HCT116 (cell line): ENCODE measurements at regions not wholly inside any gene's neighbourhood (a gene's known extent, or its start where the extent isn't known, plus 50 kb on each side); places are given as distances from the start of the nearest gene placed in this dataset.

Source experiments
- ATAC-seq: fragments of 200-7000 bp; cut with Tn5 transposase; 2 replicates; pipeline ENCODE4 v1.9.1; 2020; ENCODE audit warnings: mild to moderate bottlenecking, moderate library complexity
- BruUV-seq: library from RNA; stranded (reverse); fragments of 400-500 nt; replicated peaks from 2 replicates; lab custom pipeline; 2021; lab: Mats Ljungman, UMichigan
- CTCF ChIA-PET: fragments of 300-600 bp; sonication (Branson Sonifier 250); formaldehyde crosslinking; loops from one replicate; lab custom pipeline; 2021; ENCODE audit warnings: antibody characterized with exemption; lab: Charles Lee
- POLR2A ChIA-PET: fragments of 300-600, 350-600 bp; sonication (Branson Sonifier 250); formaldehyde crosslinking; loops from one replicate; lab custom pipeline; 2021; ENCODE audit warnings: antibody characterized with exemption; lab: Charles Lee
- RAD21 ChIA-PET, 2 experiments: fragments of 300-600 bp; sonication (Branson Sonifier 250); formaldehyde crosslinking; loops; one replicate each; lab custom pipeline; 2023; ENCODE audit warnings: low total read pairs in 2 of 2; ENCODE audit not compliant: uncharacterized antibody in 2 of 2, unreplicated experiment in 2 of 2, low non-redundant PET in 1 of 2; lab: Charles Lee
- DNase-seq: peaks from one replicate; pipeline ENCODE4 v3.0.0-alpha.2; 2010; ENCODE audit warnings: low read depth, low spot score
- H2AFZ ChIP-seq: fragments of 200-600 bp; shearing (Covaris generic), sonication (generic); 2 replicates; pipeline ENCODE4 v1.6.1; 2017; ENCODE audit warnings: low read depth, mixed run types, mixed read lengths, antibody characterized with exemption, low read length; ENCODE audit not compliant: poor library complexity, severe bottlenecking
- H3K27ac ChIP-seq: 2 replicates; pipeline ENCODE4 v1.5.1; 2012; ENCODE audit warnings: low read depth, low read length
- H3K27me3 ChIP-seq: fragments of 200-600 bp; sonication (generic); 2 replicates; pipeline ENCODE4 v1.6.1; 2016; ENCODE audit warnings: mixed run types, low read length, mixed read lengths; ENCODE audit not compliant: insufficient read depth
- H3K36me3 ChIP-seq, 2 experiments: fragments of 200-500 bp in 1 of 2; fragments of 200-600 bp in 1 of 2; sonication (Bioruptor generic) in 1 of 2; sonication (generic) in 1 of 2; 2 replicates each; pipeline versions ENCODE4 v1.5.1 to v1.6.1; 2014 to 2016; ENCODE audit warnings: low read length in 2 of 2, inconsistent platforms in 1 of 2, mixed read lengths in 1 of 2, mixed run types in 1 of 2; ENCODE audit not compliant: insufficient read depth in 2 of 2, control insufficient read depth in 1 of 2
- H3K4me1 ChIP-seq, 2 experiments: fragments of 200-600 bp in 1 of 2; sonication (generic) in 1 of 2; 2 replicates each; pipeline versions ENCODE4 v1.5.1 to v1.6.1; 2012 to 2017; ENCODE audit warnings: low read length in 2 of 2, inconsistent platforms in 1 of 2, mild to moderate bottlenecking in 1 of 2, mixed read lengths in 1 of 2, mixed run types in 1 of 2, moderate library complexity in 1 of 2; ENCODE audit not compliant: insufficient read depth in 2 of 2, control insufficient read depth in 1 of 2
- H3K4me2 ChIP-seq: fragments of 200-600 bp; sonication (generic); 2 replicates; pipeline ENCODE4 v1.6.1; 2017; ENCODE audit warnings: mixed run types, low read length, mixed read lengths
- H3K4me3 ChIP-seq, 2 experiments: fragments of 200-600 bp in 1 of 2; sonication (generic) in 1 of 2; replicated peaks in 1 of 2; 2 replicates each; pipeline ENCODE4 v1.5.1; 2011 to 2016; ENCODE audit warnings: low read length in 2 of 2, control low read depth in 1 of 2, low read depth in 1 of 2, mild to moderate bottlenecking in 1 of 2, mixed read lengths in 1 of 2, mixed run types in 1 of 2
- H3K79me2 ChIP-seq: fragments of 200-600 bp; sonication (generic); 2 replicates; pipeline ENCODE4 v1.6.1; 2017; ENCODE audit warnings: mild to moderate bottlenecking, mixed run types, low read length, moderate library complexity, mixed read lengths; ENCODE audit not compliant: insufficient read depth
- H3K9ac ChIP-seq: fragments of 200-600 bp; sonication (generic); 2 replicates; pipeline ENCODE4 v1.6.1; 2016; ENCODE audit warnings: low read length, mixed read lengths
- H3K9me2 ChIP-seq: fragments of 200-600 bp; sonication (generic), shearing (Covaris generic); 2 replicates; pipeline ENCODE4 v1.6.1; 2017; ENCODE audit warnings: mixed run types, mild to moderate bottlenecking, moderate library complexity; ENCODE audit not compliant: insufficient read depth
- H3K9me3 ChIP-seq, 2 experiments: fragments of 200-500 bp in 1 of 2; fragments of 200-600 bp in 1 of 2; sonication (Bioruptor generic) in 1 of 2; sonication (generic) in 1 of 2; 2 replicates each; pipeline ENCODE4 v1.6.1; 2014 to 2017; ENCODE audit warnings: low read length in 2 of 2, mixed read lengths in 2 of 2, inconsistent platforms in 1 of 2, low read depth in 1 of 2, mild to moderate bottlenecking in 1 of 2, mixed run types in 1 of 2, moderate library complexity in 1 of 2; ENCODE audit not compliant: control insufficient read depth in 1 of 2, insufficient read depth in 1 of 2
- H4K20me1 ChIP-seq: fragments of 200-600 bp; sonication (generic), shearing (Covaris generic); 2 replicates; pipeline ENCODE4 v1.6.1; 2017; ENCODE audit warnings: mixed run types, mild to moderate bottlenecking, moderate library complexity; ENCODE audit not compliant: insufficient read depth
- ATF3 ChIP-seq: IDR thresholded peaks from 2 replicates; pipeline ENCODE4 v1.6.1; 2012
- JUND ChIP-seq: IDR thresholded peaks from 2 replicates; pipeline ENCODE4 v1.6.1; 2012
- RAD21 ChIP-seq: IDR thresholded peaks from 2 replicates; pipeline ENCODE4 v1.6.1; 2012; ENCODE audit warnings: low read depth, mild to moderate bottlenecking
- SIN3A ChIP-seq: IDR thresholded peaks from 2 replicates; pipeline ENCODE4 v1.6.1; 2012; ENCODE audit warnings: low read depth
- SP1 ChIP-seq: IDR thresholded peaks from 2 replicates; pipeline ENCODE4 v1.6.1; 2012; ENCODE audit warnings: low read depth
- SRF ChIP-seq: IDR thresholded peaks from 2 replicates; pipeline ENCODE4 v1.6.1; 2012; ENCODE audit warnings: low read depth
- intact Hi-C: fragments of 100-400 bp; cut with micrococcal nuclease; formaldehyde crosslinking; loops from 2 replicates; pipeline ENCODE4 v1.10.0; 2022
- TF ChIP-seq, protein P1 (sequence below): IDR thresholded peaks from 2 replicates; pipeline ENCODE4 v1.6.1; 2012; ENCODE audit warnings: low read depth
- TF ChIP-seq, protein P2 (sequence below), 3 experiments: fragments of 200-600 bp in 1 of 3; sonication (generic) in 1 of 3; IDR thresholded peaks in 2 of 3; conservative IDR thresholded peaks in 1 of 3; 2 replicates each; pipeline ENCODE4 v1.5.1; 2012 to 2017; ENCODE audit warnings: low read depth in 2 of 3, low read length in 2 of 3, antibody characterized with exemption in 1 of 3, borderline replicate concordance in 1 of 3, control low read depth in 1 of 3, mild to moderate bottlenecking in 1 of 3, mixed read lengths in 1 of 3, mixed run types in 1 of 3, moderate library complexity in 1 of 3; ENCODE audit not compliant: insufficient read depth in 1 of 3

- Histone ChIP-seq H3K27me3 (no peaks in the 10 kb centered on the region), H3K9ac (no peak overlapping the region), H3K9me3 (no peaks in the 10 kb centered on the region), H3K9me2 (no peaks in the 10 kb centered on the region), H3K79me2 (no peaks in the 10 kb centered on the region), H3K4me1 (no peaks in the 10 kb centered on the region), H4K20me1 (no peaks in the 10 kb centered on the region), H3K27ac (no peak overlapping the region), H3K4me3 (no peak overlapping the region), H3K4me2 (no peak overlapping the region), H2AFZ (no peak overlapping the region), H3K36me3 (no peaks in the 10 kb centered on the region)
- intact Hi-C loops, result no loop called here
- no peak for TF ChIP-seq SP1
- BruUV-seq, result no TSS peak
- ChIA-PET POLR2A (no interaction called here), RAD21 (no interaction called here), CTCF (no interaction called here)
- ATAC-seq, result no peak
- DNase-seq, result no peak
These were observed 77.4 kb upstream of the ANKRD28 start for GRCh38 chr3:15875016-15875689.

DNA sequence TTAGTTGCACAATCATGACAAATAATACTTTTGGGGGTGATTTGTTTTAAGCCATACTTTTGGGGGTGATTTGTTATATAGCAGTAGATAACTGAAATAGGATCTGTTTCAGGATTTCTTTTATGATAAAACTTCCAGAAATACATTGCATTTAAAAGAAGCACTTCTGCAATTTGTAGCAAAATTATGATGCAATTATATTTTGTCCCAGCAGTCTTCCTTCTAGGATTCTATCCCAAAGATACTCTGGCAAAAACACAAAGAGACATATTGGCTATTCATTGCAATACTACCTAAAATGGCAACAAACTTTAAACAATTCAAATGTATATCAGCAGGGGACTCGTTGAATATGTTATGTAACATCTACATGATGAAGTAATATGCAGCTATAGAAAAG, 78.9 kb upstream of the ANKRD28 start:
- Histone ChIP-seq H3K36me3 (no peaks in the 10 kb centered on the region), H3K9ac (no peak overlapping the region), H4K20me1 (no peaks in the 10 kb centered on the region), H3K9me3 (no peaks in the 10 kb centered on the region), H3K9me2 (no peaks in the 10 kb centered on the region), H3K79me2 (no peaks in the 10 kb centered on the region), H3K4me2 (no peak overlapping the region), H3K27me3 (no peaks in the 10 kb centered on the region), H3K27ac (no peak overlapping the region), H3K4me1 (no peaks in the 10 kb centered on the region), H3K4me3 (no peak overlapping the region), H2AFZ (no peak overlapping the region)
- ATAC-seq, result no peak
- no peak for TF ChIP-seq SRF
- TF ChIP-seq, protein P1, sequence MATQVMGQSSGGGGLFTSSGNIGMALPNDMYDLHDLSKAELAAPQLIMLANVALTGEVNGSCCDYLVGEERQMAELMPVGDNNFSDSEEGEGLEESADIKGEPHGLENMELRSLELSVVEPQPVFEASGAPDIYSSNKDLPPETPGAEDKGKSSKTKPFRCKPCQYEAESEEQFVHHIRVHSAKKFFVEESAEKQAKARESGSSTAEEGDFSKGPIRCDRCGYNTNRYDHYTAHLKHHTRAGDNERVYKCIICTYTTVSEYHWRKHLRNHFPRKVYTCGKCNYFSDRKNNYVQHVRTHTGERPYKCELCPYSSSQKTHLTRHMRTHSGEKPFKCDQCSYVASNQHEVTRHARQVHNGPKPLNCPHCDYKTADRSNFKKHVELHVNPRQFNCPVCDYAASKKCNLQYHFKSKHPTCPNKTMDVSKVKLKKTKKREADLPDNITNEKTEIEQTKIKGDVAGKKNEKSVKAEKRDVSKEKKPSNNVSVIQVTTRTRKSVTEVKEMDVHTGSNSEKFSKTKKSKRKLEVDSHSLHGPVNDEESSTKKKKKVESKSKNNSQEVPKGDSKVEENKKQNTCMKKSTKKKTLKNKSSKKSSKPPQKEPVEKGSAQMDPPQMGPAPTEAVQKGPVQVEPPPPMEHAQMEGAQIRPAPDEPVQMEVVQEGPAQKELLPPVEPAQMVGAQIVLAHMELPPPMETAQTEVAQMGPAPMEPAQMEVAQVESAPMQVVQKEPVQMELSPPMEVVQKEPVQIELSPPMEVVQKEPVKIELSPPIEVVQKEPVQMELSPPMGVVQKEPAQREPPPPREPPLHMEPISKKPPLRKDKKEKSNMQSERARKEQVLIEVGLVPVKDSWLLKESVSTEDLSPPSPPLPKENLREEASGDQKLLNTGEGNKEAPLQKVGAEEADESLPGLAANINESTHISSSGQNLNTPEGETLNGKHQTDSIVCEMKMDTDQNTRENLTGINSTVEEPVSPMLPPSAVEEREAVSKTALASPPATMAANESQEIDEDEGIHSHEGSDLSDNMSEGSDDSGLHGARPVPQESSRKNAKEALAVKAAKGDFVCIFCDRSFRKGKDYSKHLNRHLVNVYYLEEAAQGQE, result no peak
- TF ChIP-seq RAD21, result no peak
- TF ChIP-seq, protein P2, sequence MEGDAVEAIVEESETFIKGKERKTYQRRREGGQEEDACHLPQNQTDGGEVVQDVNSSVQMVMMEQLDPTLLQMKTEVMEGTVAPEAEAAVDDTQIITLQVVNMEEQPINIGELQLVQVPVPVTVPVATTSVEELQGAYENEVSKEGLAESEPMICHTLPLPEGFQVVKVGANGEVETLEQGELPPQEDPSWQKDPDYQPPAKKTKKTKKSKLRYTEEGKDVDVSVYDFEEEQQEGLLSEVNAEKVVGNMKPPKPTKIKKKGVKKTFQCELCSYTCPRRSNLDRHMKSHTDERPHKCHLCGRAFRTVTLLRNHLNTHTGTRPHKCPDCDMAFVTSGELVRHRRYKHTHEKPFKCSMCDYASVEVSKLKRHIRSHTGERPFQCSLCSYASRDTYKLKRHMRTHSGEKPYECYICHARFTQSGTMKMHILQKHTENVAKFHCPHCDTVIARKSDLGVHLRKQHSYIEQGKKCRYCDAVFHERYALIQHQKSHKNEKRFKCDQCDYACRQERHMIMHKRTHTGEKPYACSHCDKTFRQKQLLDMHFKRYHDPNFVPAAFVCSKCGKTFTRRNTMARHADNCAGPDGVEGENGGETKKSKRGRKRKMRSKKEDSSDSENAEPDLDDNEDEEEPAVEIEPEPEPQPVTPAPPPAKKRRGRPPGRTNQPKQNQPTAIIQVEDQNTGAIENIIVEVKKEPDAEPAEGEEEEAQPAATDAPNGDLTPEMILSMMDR (IDR thresholded peaks at IDR 0.05 in 2 of 3, conservative IDR thresholded peaks at IDR 0.05 in 1 of 3; ENCODE audit: borderline replicate concordance in 1 of 3, insufficient read depth in 1 of 3, low read depth in 2 of 3, low read length in 2 of 3), result no peak
- no peak for TF ChIP-seq JUND
- TF ChIP-seq SIN3A, result no peak
- no peak for TF ChIP-seq ATF3
- ChIA-PET POLR2A (no interaction called here), CTCF (no interaction called here), RAD21 (no interaction called here)
- intact Hi-C loops, result no loop called here
- no TSS peak for BruUV-seq
- DNase-seq, result no peak
